Keratinocyte (primary cell): ENCODE measurements at regions not wholly inside any gene's neighbourhood (a gene's known extent, or its start where the extent isn't known, plus 50 kb on each side); places are given as distances from the start of the nearest gene placed in this dataset.

Experiments used
- DNase-seq: peaks from one replicate; pipeline ENCODE4 v3.0.0-alpha.2; 2011; ENCODE audit warnings: low read depth, missing footprints, low spot score
- FAIRE-seq: peaks from 2 replicates; lab custom pipeline; 2011; peaks lifted over from hg19 to GRCh38; lab: Jason Lieb, UNC
- H2AFZ ChIP-seq: 2 replicates; pipeline ENCODE4 v1.6.0; 2012; ENCODE audit warnings: low read length, control low read depth, inconsistent platforms; ENCODE audit not compliant: control insufficient read depth
- H3K27ac ChIP-seq: 2 replicates; pipeline ENCODE4 v1.5.1; 2011; ENCODE audit warnings: low read length; ENCODE audit not compliant: control insufficient read depth, insufficient read depth
- H3K27me3 ChIP-seq: 3 replicates; pipeline ENCODE4 v1.6.0; 2011; ENCODE audit warnings: low read length; ENCODE audit not compliant: control insufficient read depth, insufficient read depth; ENCODE audit errors: extremely low read depth
- H3K36me3 ChIP-seq, 2 experiments: 2 replicates in 1 of 2; 3 replicates in 1 of 2; pipeline ENCODE4 v1.5.1; 2011; ENCODE audit warnings: low read length in 2 of 2, mild to moderate bottlenecking in 1 of 2; ENCODE audit not compliant: control insufficient read depth in 2 of 2, insufficient read depth in 2 of 2; ENCODE audit errors: extremely low read depth in 1 of 2
- H3K4me1 ChIP-seq: 3 replicates; pipeline ENCODE4 v1.5.1; 2011; ENCODE audit warnings: low read length; ENCODE audit not compliant: control insufficient read depth, insufficient read depth; ENCODE audit errors: extremely low read depth
- H3K4me2 ChIP-seq: 3 replicates; pipeline ENCODE4 v1.6.0; 2011; ENCODE audit warnings: low read depth, low read length; ENCODE audit not compliant: control insufficient read depth, insufficient read depth; ENCODE audit errors: extremely low read depth
- H3K4me3 ChIP-seq, 3 experiments: fragments of 200-600 bp in 1 of 3; sonication (generic) in 1 of 3; 2 replicates in 2 of 3; 3 replicates in 1 of 3; pipeline ENCODE4 v1.5.1; 2011 to 2016; ENCODE audit warnings: low read length in 3 of 3, mild to moderate bottlenecking in 3 of 3, control low read depth in 2 of 3, inconsistent platforms in 1 of 3, low read depth in 1 of 3, mixed read lengths in 1 of 3, mixed run types in 1 of 3, moderate library complexity in 1 of 3; ENCODE audit not compliant: control insufficient read depth in 2 of 3, insufficient read depth in 2 of 3; ENCODE audit errors: extremely low read depth in 1 of 3
- H3K79me2 ChIP-seq: 2 replicates; pipeline ENCODE4 v1.6.0; 2012; ENCODE audit warnings: low read length; ENCODE audit not compliant: control insufficient read depth, insufficient read depth
- H3K9ac ChIP-seq: 3 replicates; pipeline ENCODE4 v1.6.0; 2011; ENCODE audit warnings: low read length; ENCODE audit not compliant: control insufficient read depth, insufficient read depth; ENCODE audit errors: extremely low read depth
- H3K9me1 ChIP-seq: 3 replicates; pipeline ENCODE4 v1.6.0; 2011; ENCODE audit warnings: low read length; ENCODE audit not compliant: control insufficient read depth, insufficient read depth; ENCODE audit errors: extremely low read depth
- H3K9me3 ChIP-seq: 2 replicates; pipeline ENCODE4 v1.5.1; 2012; ENCODE audit warnings: low read depth, low read length; ENCODE audit not compliant: control insufficient read depth
- H4K20me1 ChIP-seq: 3 replicates; pipeline ENCODE4 v1.6.0; 2011; ENCODE audit warnings: low read length; ENCODE audit not compliant: control insufficient read depth, insufficient read depth; ENCODE audit errors: extremely low read depth
- EZH2 ChIP-seq: IDR thresholded peaks from one replicate; pipeline ENCODE4 v1.6.1; 2012; ENCODE audit warnings: inconsistent platforms, mild to moderate bottlenecking, low read length, moderate library complexity
- dilution Hi-C: fragments of 300-500 bp; cut with MboI; formaldehyde crosslinking; loops from one replicate; pipeline ENCODE4 v1.7.0; 2020; ENCODE audit warnings: low sequenced_read_pairs; ENCODE audit not compliant: extremely low pct_ligation_motif_present
- TF ChIP-seq, protein P1 (sequence below), 3 experiments: IDR thresholded peaks in 1 of 3; conservative IDR thresholded peaks in 1 of 3; optimal IDR thresholded peaks in 1 of 3; 2 replicates in 2 of 3; 3 replicates in 1 of 3; pipeline versions ENCODE3 to v1.5.1; 2011; ENCODE audit warnings: low read length in 3 of 3, mild to moderate bottlenecking in 3 of 3, moderate library complexity in 2 of 3, control low read depth in 1 of 3, inconsistent platforms in 1 of 3; ENCODE audit not compliant: insufficient read depth in 2 of 3; ENCODE audit errors: extremely low read depth in 1 of 3

DNA sequence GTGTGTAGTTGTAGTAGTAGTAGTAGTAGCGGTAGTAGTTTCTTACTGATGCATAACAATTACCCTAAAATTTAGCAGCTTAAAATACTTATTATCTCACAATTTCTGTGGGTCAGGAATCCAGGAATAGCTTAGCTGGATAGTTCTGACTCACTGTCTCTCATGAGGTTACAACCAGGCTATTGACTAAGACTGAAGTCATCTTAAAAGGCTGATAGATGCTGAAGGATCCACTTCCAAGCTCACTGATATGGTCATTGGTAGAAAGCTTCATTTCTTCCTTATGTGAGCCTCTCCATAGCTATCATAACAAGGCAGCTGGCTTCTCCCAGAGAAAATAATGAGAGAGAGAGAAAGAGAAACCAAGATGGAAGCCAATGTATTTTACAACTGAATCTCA lies 147.5 kb upstream of the FBXL17 start:
- TF ChIP-seq, protein P1, sequence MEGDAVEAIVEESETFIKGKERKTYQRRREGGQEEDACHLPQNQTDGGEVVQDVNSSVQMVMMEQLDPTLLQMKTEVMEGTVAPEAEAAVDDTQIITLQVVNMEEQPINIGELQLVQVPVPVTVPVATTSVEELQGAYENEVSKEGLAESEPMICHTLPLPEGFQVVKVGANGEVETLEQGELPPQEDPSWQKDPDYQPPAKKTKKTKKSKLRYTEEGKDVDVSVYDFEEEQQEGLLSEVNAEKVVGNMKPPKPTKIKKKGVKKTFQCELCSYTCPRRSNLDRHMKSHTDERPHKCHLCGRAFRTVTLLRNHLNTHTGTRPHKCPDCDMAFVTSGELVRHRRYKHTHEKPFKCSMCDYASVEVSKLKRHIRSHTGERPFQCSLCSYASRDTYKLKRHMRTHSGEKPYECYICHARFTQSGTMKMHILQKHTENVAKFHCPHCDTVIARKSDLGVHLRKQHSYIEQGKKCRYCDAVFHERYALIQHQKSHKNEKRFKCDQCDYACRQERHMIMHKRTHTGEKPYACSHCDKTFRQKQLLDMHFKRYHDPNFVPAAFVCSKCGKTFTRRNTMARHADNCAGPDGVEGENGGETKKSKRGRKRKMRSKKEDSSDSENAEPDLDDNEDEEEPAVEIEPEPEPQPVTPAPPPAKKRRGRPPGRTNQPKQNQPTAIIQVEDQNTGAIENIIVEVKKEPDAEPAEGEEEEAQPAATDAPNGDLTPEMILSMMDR (optimal IDR thresholded peaks at IDR 0.05 in 1 of 3, IDR thresholded peaks at IDR 0.05 in 1 of 3, conservative IDR thresholded peaks at IDR 0.05 in 1 of 3; ENCODE audit: extremely low read depth in 1 of 3, insufficient read depth in 2 of 3, low read length in 3 of 3), result no peak
- TF ChIP-seq EZH2, result no peak
- FAIRE-seq, result peak; percentile 60
- dilution Hi-C loops, result no loop called here

GRCh38 chr5:108528655-108529054 lies 146.8 kb upstream of the FBXL17 start:
- dilution Hi-C loops, result no loop called here
- Histone ChIP-seq H3K4me2 (no peak overlapping the region), H4K20me1 (no peaks in the 10 kb centered on the region), H3K4me3 (no peak overlapping the region), H3K9me3 (no peaks in the 10 kb centered on the region), H3K9me1 (no peaks in the 10 kb centered on the region), H3K9ac (no peak overlapping the region), H3K79me2 (no peaks in the 10 kb centered on the region), H3K27ac (no peak overlapping the region), H3K27me3 (no peaks in the 10 kb centered on the region), H3K4me1 (no peaks in the 10 kb centered on the region), H2AFZ (no peak overlapping the region), H3K36me3 (no peaks in the 10 kb centered on the region)
- TF ChIP-seq, protein P1 (optimal IDR thresholded peaks at IDR 0.05 in 1 of 3, IDR thresholded peaks at IDR 0.05 in 1 of 3, conservative IDR thresholded peaks at IDR 0.05 in 1 of 3; ENCODE audit: extremely low read depth in 1 of 3, insufficient read depth in 2 of 3, low read length in 3 of 3), result no peak
- TF ChIP-seq EZH2, result no peak
- FAIRE-seq, result no peak
- no peak for DNase-seq

More for the DNA sequence above, 147.5 kb upstream of the FBXL17 start:
- no peaks in the 10 kb centered on the region for H3K36me3 ChIP-seq
- H3K79me2 ChIP-seq, result no peaks in the 10 kb centered on the region
- no peak for DNase-seq
- H3K4me3 ChIP-seq, result no peak overlapping the region
- H3K9ac ChIP-seq, result no peak overlapping the region
- no peak overlapping the region for H3K4me2 ChIP-seq
- no peaks in the 10 kb centered on the region for H3K9me1 ChIP-seq
- H3K9me3 ChIP-seq, result no peaks in the 10 kb centered on the region
- H3K27me3 ChIP-seq, result no peaks in the 10 kb centered on the region
- H3K27ac ChIP-seq, result no peak overlapping the region
- H4K20me1 ChIP-seq, result no peaks in the 10 kb centered on the region
- no peak overlapping the region for H2AFZ ChIP-seq
- H3K4me1 ChIP-seq, result no peaks in the 10 kb centered on the region
